GM23338 (cell line): ENCODE measurements at regions not wholly inside any gene's neighbourhood (a gene's known extent, or its start where the extent isn't known, plus 50 kb on each side); places are given as distances from the start of the nearest gene placed in this dataset.

Experiments used
- ATAC-seq: fragments of 200-7000 bp; cut with Tn5 transposase; 3 replicates; pipeline ENCODE4 v1.9.1; 2020
- DNase-seq: peaks from one replicate; pipeline ENCODE4 v3.0.0-alpha.2; 2015; ENCODE audit warnings: low spot score
- H2AFZ ChIP-seq: fragments of 200-600 bp; sonication (generic); 2 replicates; pipeline ENCODE4 v1.8.0; 2016; ENCODE audit warnings: antibody characterized with exemption, mild to moderate bottlenecking, moderate library complexity
- H3F3A ChIP-seq: fragments of 200-600 bp; sonication (generic); replicated peaks from 2 replicates; pipeline ENCODE4 v1.8.0; 2017; ENCODE audit warnings: antibody characterized with exemption, mixed run types, low read depth
- H3K27ac ChIP-seq: fragments of 200-600 bp; sonication (generic); 2 replicates; pipeline ENCODE4 v1.6.1; 2016; ENCODE audit warnings: low read depth
- H3K27me3 ChIP-seq: fragments of 200-600 bp; sonication (generic); 2 replicates; pipeline ENCODE4 v1.8.0; 2016; ENCODE audit warnings: mild to moderate bottlenecking, mixed run types, moderate library complexity; ENCODE audit not compliant: insufficient read depth
- H3K36me3 ChIP-seq: fragments of 200-600 bp; sonication (generic); 2 replicates; pipeline ENCODE4 v1.8.0; 2016; ENCODE audit warnings: mild to moderate bottlenecking; ENCODE audit not compliant: insufficient read depth
- H3K4me1 ChIP-seq: fragments of 200-600 bp; sonication (generic); 2 replicates; pipeline ENCODE4 v1.8.0; 2016; ENCODE audit warnings: mild to moderate bottlenecking, moderate library complexity; ENCODE audit not compliant: insufficient read depth
- H3K4me2 ChIP-seq: fragments of 200-600 bp; sonication (generic); 2 replicates; pipeline ENCODE4 v1.7.1; 2017; ENCODE audit warnings: mixed run types
- H3K4me3 ChIP-seq: fragments of 200-600 bp; sonication (generic); 2 replicates; pipeline ENCODE4 v1.6.1; 2016; ENCODE audit warnings: mixed run types
- H3K79me2 ChIP-seq: fragments of 200-600 bp; sonication (generic); replicated peaks from 2 replicates; pipeline ENCODE4 v1.8.0; 2017; ENCODE audit warnings: mild to moderate bottlenecking; ENCODE audit not compliant: insufficient read depth
- H3K9me2 ChIP-seq: fragments of 200-600 bp; sonication (generic); 2 replicates; pipeline ENCODE4 v1.8.0; 2017; ENCODE audit not compliant: insufficient read depth
- H4K20me1 ChIP-seq: fragments of 200-600 bp; sonication (generic); replicated peaks from 2 replicates; pipeline ENCODE4 v1.8.0; 2017; ENCODE audit warnings: mild to moderate bottlenecking; ENCODE audit not compliant: insufficient read depth
- H3K27ac Mint-ChIP-seq: 2 replicates; pipeline ENCODE4 v1.8.0; 2020; ENCODE audit warnings: inconsistent platforms, mild to moderate bottlenecking, moderate library complexity, mixed read lengths
- H3K27me3 Mint-ChIP-seq: 3 replicates; pipeline ENCODE4 v1.8.0; 2022; ENCODE audit warnings: low read depth, mild to moderate bottlenecking, moderate library complexity, mixed read lengths, inconsistent platforms; ENCODE audit not compliant: insufficient read depth, poor library complexity
- H3K36me3 Mint-ChIP-seq: 3 replicates; pipeline ENCODE4 v1.8.0; 2021; ENCODE audit warnings: low read depth, mild to moderate bottlenecking, inconsistent platforms, moderate library complexity, mixed read lengths
- H3K4me1 Mint-ChIP-seq: 3 replicates; pipeline ENCODE4 v1.8.0; 2020; ENCODE audit warnings: mild to moderate bottlenecking, inconsistent platforms, mixed read lengths
- H3K4me3 Mint-ChIP-seq: 3 replicates; pipeline ENCODE4 v1.8.0; 2021; ENCODE audit warnings: moderate library complexity, mild to moderate bottlenecking, inconsistent platforms, mixed read lengths
- H3K9me3 Mint-ChIP-seq: 3 replicates; pipeline ENCODE4 v1.8.0; 2020; ENCODE audit warnings: moderate library complexity, mild to moderate bottlenecking, inconsistent platforms, mixed read lengths
- CREB1 ChIP-seq: fragments of 250-450 bp; sonication (Bioruptor Pico); IDR thresholded peaks from 2 replicates; pipeline ENCODE4 v1.5.0; 2020; ENCODE audit warnings: low read depth, mild to moderate bottlenecking, moderate library complexity
- CTCF ChIP-seq, 2 experiments: fragments of 200-600 bp in 1 of 2; sonication (generic) in 1 of 2; conservative IDR thresholded peaks; 2 replicates each; pipeline versions ENCODE4 v1.5.1 to v1.6.1; 2016 to 2017; ENCODE audit warnings: antibody characterized with exemption in 2 of 2, low read depth in 2 of 2, mild to moderate bottlenecking in 2 of 2, moderate library complexity in 1 of 2
- ETS1 ChIP-seq: IDR thresholded peaks from 2 replicates; pipeline ENCODE4 v1.6.1; 2016; ENCODE audit warnings: antibody characterized with exemption
- EZH2 ChIP-seq: fragments of 200-600 bp; sonication (generic); IDR thresholded peaks from one replicate; pipeline ENCODE4 v1.8.0; 2017; ENCODE audit warnings: antibody characterized with exemption, mild to moderate bottlenecking, low read depth; ENCODE audit not compliant: unreplicated experiment
- EZH2phosphoT487 ChIP-seq: fragments of 200-600 bp; sonication (generic); IDR thresholded peaks from one replicate; pipeline ENCODE4 v1.8.1; 2018; ENCODE audit warnings: antibody characterized with exemption; ENCODE audit not compliant: unreplicated experiment
- JUNB ChIP-seq: IDR thresholded peaks from one replicate; pipeline ENCODE4 v1.6.1; 2016; ENCODE audit warnings: antibody characterized with exemption; ENCODE audit not compliant: unreplicated experiment
- NANOG ChIP-seq: IDR thresholded peaks from 2 replicates; pipeline ENCODE4 v1.6.1; 2016; ENCODE audit warnings: antibody characterized with exemption, borderline replicate concordance
- POLR2AphosphoS5 ChIP-seq: IDR thresholded peaks from 2 replicates; pipeline ENCODE4 v1.6.1; 2016; ENCODE audit warnings: antibody characterized with exemption, low read depth
- REST ChIP-seq: IDR thresholded peaks from one replicate; pipeline ENCODE4 v1.6.1; 2018; ENCODE audit warnings: antibody characterized with exemption; ENCODE audit not compliant: unreplicated experiment
- STAT1 ChIP-seq: IDR thresholded peaks from one replicate; pipeline ENCODE4 v1.6.1; 2016; ENCODE audit warnings: antibody characterized with exemption; ENCODE audit not compliant: unreplicated experiment
- ZNF114 ChIP-seq: fragments of 250-450 bp; sonication (Bioruptor Pico); IDR thresholded peaks from 2 replicates; pipeline ENCODE4 v1.5.0; 2020; ENCODE audit warnings: mild to moderate bottlenecking, moderate library complexity
- ZNF331 ChIP-seq: fragments of 250-450 bp; sonication (Bioruptor Pico); IDR thresholded peaks from 2 replicates; pipeline ENCODE4 v1.5.0; 2020; ENCODE audit warnings: low read depth, mild to moderate bottlenecking, moderate library complexity
- ZNF462 ChIP-seq: fragments of 250-450 bp; sonication (Bioruptor Pico); IDR thresholded peaks from 2 replicates; pipeline ENCODE4 v1.5.0; 2020; ENCODE audit warnings: mild to moderate bottlenecking, moderate library complexity

GRCh38 chr9:32253731-32254130 lies 130.7 kb upstream of the ACO1 start:
- no peaks in the 10 kb centered on the region for H3K27me3 ChIP-seq
- H3K27ac ChIP-seq, result no peak overlapping the region
- Mint-ChIP-seq H3K27me3 (peaks cover 3% of the 10 kb centered on the region), H3K9me3 (peaks cover 13% of the 10 kb centered on the region), H3K4me1 (peaks cover 2% of the 10 kb centered on the region), H3K27ac (no peak overlapping the region), H3K36me3 (peaks cover 11% of the 10 kb centered on the region), H3K4me3 (no peak overlapping the region)
- H3F3A ChIP-seq, result no peaks in the 10 kb centered on the region
- H3K9me2 ChIP-seq, result no peaks in the 10 kb centered on the region; the same call in 1 of the 2 replicates
- no peak overlapping the region for H3K4me3 ChIP-seq
- no peak for ATAC-seq
- H3K4me2 ChIP-seq, result no peak overlapping the region
- peak overlapping the region; percentile 61; the same call in 1 of the 2 replicates for H2AFZ ChIP-seq
- H4K20me1 ChIP-seq, result no peaks in the 10 kb centered on the region
- no peak for DNase-seq
- no peaks in the 10 kb centered on the region for H3K4me1 ChIP-seq
- H3K36me3 ChIP-seq, result no peaks in the 10 kb centered on the region
- TF ChIP-seq JUNB (no peak), EZH2phosphoT487 (no peak), ETS1 (no peak), CREB1 (no peak), STAT1 (no peak), CTCF (conservative IDR thresholded peaks at IDR 0.05; ENCODE audit: low read depth in 2 of 2) (no peak), EZH2 (no peak), ZNF114 (no peak), NANOG (no peak), ZNF462 (CRISPR knock-in tag) (no peak), POLR2AphosphoS5 (no peak), REST (no peak), ZNF331 (CRISPR knock-in tag) (no peak)
- no peaks in the 10 kb centered on the region for H3K79me2 ChIP-seq
